Heart left ventricle (tissue), 13 donors: ENCODE measurements at regions not wholly inside any gene's neighbourhood (a gene's known extent, or its start where the extent isn't known, plus 50 kb on each side); places are given as distances from the start of the nearest gene placed in this dataset.

ENCODE experiments used
- POLR2A ChIP-seq, 2 donors: fragments of 450-650 bp; IDR thresholded peaks; one replicate each; pipeline ENCODE4 v1.6.1; 2017; ENCODE audit warnings: antibody characterized with exemption in 2 of 2, mild to moderate bottlenecking in 2 of 2, moderate library complexity in 2 of 2
- TF ChIP-seq, protein P1 (sequence below), 12 donors: fragments of 200-600 bp; sonication (generic) in 4 of 12; IDR thresholded peaks; one replicate each; pipeline versions ENCODE4 v1.5.0 to v1.8.0; 2018 to 2022; ENCODE audit warnings: antibody characterized with exemption in 12 of 12, mild to moderate bottlenecking in 5 of 12
- donor health status: ischemic (EF 13 %, LVEDD 7.1; RV severe dilation, severe dysfunction).
- donor health status: DM: no; HTN: yes; CAD: no.
- donor health status: DM: no; HTN: no; CAD: no.
- donor health status: ischemic (EF 25% LVEDD 6.9; RV normal size, moderate dysfunction).
- donor health status: ischemic (EF 25% LVEDD 5.7; RV mildly dilated, moderate dysfunction).
- donor health status: ischemic (EF 35%, LVEDD 5.7; RV mildly dilated, moderate dysfunction).
- donor health status: nonischemic (EF 11% LVEDD 7.7; RV severe dilation, severe dysfunction).
- donor health status: DM: yes; HTN: yes; CAD: no.
- donor health status: PGD.
- donor health status: ischemic (EF 29% LVEDD 5.4; RV normal size, mild dysfunction).
- donor health status: nonischemic (EF 23%, LVEDD 6.1; RV moderate dilation, normal function).

GRCh38 chr15:19973718-19974117, 567.9 kb downstream of the GOLGA6L6 start:
- TF ChIP-seq, protein P1, sequence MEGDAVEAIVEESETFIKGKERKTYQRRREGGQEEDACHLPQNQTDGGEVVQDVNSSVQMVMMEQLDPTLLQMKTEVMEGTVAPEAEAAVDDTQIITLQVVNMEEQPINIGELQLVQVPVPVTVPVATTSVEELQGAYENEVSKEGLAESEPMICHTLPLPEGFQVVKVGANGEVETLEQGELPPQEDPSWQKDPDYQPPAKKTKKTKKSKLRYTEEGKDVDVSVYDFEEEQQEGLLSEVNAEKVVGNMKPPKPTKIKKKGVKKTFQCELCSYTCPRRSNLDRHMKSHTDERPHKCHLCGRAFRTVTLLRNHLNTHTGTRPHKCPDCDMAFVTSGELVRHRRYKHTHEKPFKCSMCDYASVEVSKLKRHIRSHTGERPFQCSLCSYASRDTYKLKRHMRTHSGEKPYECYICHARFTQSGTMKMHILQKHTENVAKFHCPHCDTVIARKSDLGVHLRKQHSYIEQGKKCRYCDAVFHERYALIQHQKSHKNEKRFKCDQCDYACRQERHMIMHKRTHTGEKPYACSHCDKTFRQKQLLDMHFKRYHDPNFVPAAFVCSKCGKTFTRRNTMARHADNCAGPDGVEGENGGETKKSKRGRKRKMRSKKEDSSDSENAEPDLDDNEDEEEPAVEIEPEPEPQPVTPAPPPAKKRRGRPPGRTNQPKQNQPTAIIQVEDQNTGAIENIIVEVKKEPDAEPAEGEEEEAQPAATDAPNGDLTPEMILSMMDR (IDR thresholded peaks at IDR 0.05) = peak in 2 of 12 donors; percentile 9 to 10
- TF ChIP-seq POLR2A (IDR thresholded peaks at IDR 0.05) = no peak
